ENCODE measurements at regions not wholly inside any gene's neighbourhood (a gene's known extent, or its start where the extent isn't known, plus 50 kb on each side); places are given as distances from the start of the nearest gene placed in this dataset.
A peak's percentile ranks its signal among the peaks of the same experiment; 100 is the strongest.
"Not testable (repeated sequence)": the region's sequence is repeated elsewhere in the genome, so short reads cannot be mapped to it uniquely, and the experiment has no call there.

- not testable (repeated sequence) for H3K36me3 ChIP-seq; H3K4me1 ChIP-seq; H3K9me3 ChIP-seq; H3K4me3 ChIP-seq (ENCODE audit: low read depth, low read length); H3K27me3 ChIP-seq
- DNase-seq, result peak; percentile 77
- peak; percentile 25; the same call in 1 of the 2 replicates for TF ChIP-seq CTCF (IDR thresholded peaks at IDR 0.05; ENCODE audit: low read depth, low read length)
Observed at GRCh38 chr21:5123655-5124054, 5397.7 kb upstream of the TPTE start.

GRCh38 chr21:5128261-5128660 is 5393.1 kb upstream of the TPTE start:
- peak; percentile 95 for DNase-seq
- H3K4me3 ChIP-seq (ENCODE audit: low read depth, low read length), result peak overlapping the region; percentile 35

GRCh38 chr21:5133824-5134223 is 5387.6 kb upstream of the TPTE start:
- H3K27me3 ChIP-seq; H3K36me3 ChIP-seq; H3K4me1 ChIP-seq; H3K9me3 ChIP-seq; H3K4me3 ChIP-seq (ENCODE audit: low read depth, low read length); DNase-seq: not testable (repeated sequence)

More at GRCh38 chr21:5128261-5128660, 5393.1 kb upstream of the TPTE start:
- H3K27me3 ChIP-seq, H3K9me3 ChIP-seq, H3K4me1 ChIP-seq, H3K36me3 ChIP-seq: not testable (repeated sequence)

GRCh38 chr21:5136406-5136805 is 5385.0 kb upstream of the TPTE start:
- not testable (repeated sequence) for DNase-seq; H3K36me3 ChIP-seq; H3K9me3 ChIP-seq; H3K4me1 ChIP-seq; H3K27me3 ChIP-seq; H3K4me3 ChIP-seq (ENCODE audit: low read depth, low read length)

- H3K27me3 ChIP-seq; H3K36me3 ChIP-seq; H3K4me1 ChIP-seq; H3K4me3 ChIP-seq (ENCODE audit: low read depth, low read length); DNase-seq; H3K9me3 ChIP-seq: not testable (repeated sequence)
Observed at GRCh38 chr21:5137006-5137405, 5384.4 kb upstream of the TPTE start.

- not testable (repeated sequence) for H3K4me1 ChIP-seq; DNase-seq; H3K27me3 ChIP-seq; H3K4me3 ChIP-seq (ENCODE audit: low read depth, low read length); H3K36me3 ChIP-seq; H3K9me3 ChIP-seq
Observed at GRCh38 chr21:5138687-5139086, 5382.7 kb upstream of the TPTE start.

GRCh38 chr21:5139528-5139927 is 5381.9 kb upstream of the TPTE start:
- H3K36me3 ChIP-seq; H3K27me3 ChIP-seq; H3K4me1 ChIP-seq; H3K4me3 ChIP-seq (ENCODE audit: low read depth, low read length); DNase-seq; H3K9me3 ChIP-seq: not testable (repeated sequence)

- not testable (repeated sequence) for H3K36me3 ChIP-seq; H3K27me3 ChIP-seq; H3K9me3 ChIP-seq; DNase-seq; H3K4me1 ChIP-seq; H3K4me3 ChIP-seq (ENCODE audit: low read depth, low read length)
Observed at GRCh38 chr21:5143011-5143410, 5378.4 kb upstream of the TPTE start.

- not testable (repeated sequence) for DNase-seq; H3K36me3 ChIP-seq; H3K4me1 ChIP-seq; H3K4me3 ChIP-seq (ENCODE audit: low read depth, low read length); H3K27me3 ChIP-seq; H3K9me3 ChIP-seq
Observed at GRCh38 chr21:5144731-5145130, 5376.7 kb upstream of the TPTE start.

GRCh38 chr21:5147685-5148084 is 5373.7 kb upstream of the TPTE start:
- H3K27me3 ChIP-seq; H3K36me3 ChIP-seq; H3K4me3 ChIP-seq (ENCODE audit: low read depth, low read length); H3K4me1 ChIP-seq; H3K9me3 ChIP-seq; DNase-seq: not testable (repeated sequence)

- H3K4me3 ChIP-seq (ENCODE audit: low read depth, low read length); H3K36me3 ChIP-seq; H3K4me1 ChIP-seq; DNase-seq; H3K27me3 ChIP-seq; H3K9me3 ChIP-seq: not testable (repeated sequence)
Observed at GRCh38 chr21:5149222-5149621, 5372.2 kb upstream of the TPTE start.

- not testable (repeated sequence) for H3K4me1 ChIP-seq; H3K9me3 ChIP-seq; H3K36me3 ChIP-seq; H3K27me3 ChIP-seq; DNase-seq; H3K4me3 ChIP-seq (ENCODE audit: low read depth, low read length)
Observed at GRCh38 chr21:5153842-5154640, 5367.3 kb upstream of the TPTE start.

GRCh38 chr21:5154641-5154982 is 5366.8 kb upstream of the TPTE start:
- DNase-seq, result peak; percentile 76
- not testable (repeated sequence) for H3K4me1 ChIP-seq; H3K36me3 ChIP-seq; H3K27me3 ChIP-seq; H3K9me3 ChIP-seq; H3K4me3 ChIP-seq (ENCODE audit: low read depth, low read length)

- H3K36me3 ChIP-seq; H3K9me3 ChIP-seq; H3K4me1 ChIP-seq; H3K4me3 ChIP-seq (ENCODE audit: low read depth, low read length); H3K27me3 ChIP-seq; DNase-seq: not testable (repeated sequence)
Observed at GRCh38 chr21:5162693-5163574, 5358.4 kb upstream of the TPTE start.

GRCh38 chr21:5165829-5166228 is 5355.6 kb upstream of the TPTE start:
- not testable (repeated sequence) for H3K27me3 ChIP-seq; H3K9me3 ChIP-seq; DNase-seq; H3K36me3 ChIP-seq; H3K4me1 ChIP-seq; H3K4me3 ChIP-seq (ENCODE audit: low read depth, low read length)
